ENCODE measurements at regions not wholly inside any gene's neighbourhood (a gene's known extent, or its start where the extent isn't known, plus 50 kb on each side); places are given as distances from the start of the nearest gene placed in this dataset.

- WGBS, 2 experiments (ENCODE audit: extremely low coverage in 1 of 2, insufficient coverage in 1 of 2, insufficient read length in 1 of 2, insufficient replicate concordance in 2 of 2, low coverage in 1 of 2, low lambda C conversion rate in 2 of 2, missing lambda C conversion rate in 1 of 2) = 90% methylated on average over 2 of the region's 2 CpGs; no CpG with 5 or more reads in 1 of the 2 experiments
- TF ChIP-seq CHD2 (IDR thresholded peaks at IDR 0.05; ENCODE audit: low read length) (no peak), ASH2L (IDR thresholded peaks at IDR 0.05; ENCODE audit: low read length) (no peak), E2F6 (IDR thresholded peaks at IDR 0.05) (no peak), NRF1 (IDR thresholded peaks at IDR 0.05; ENCODE audit: low read depth, low read length) (no peak), CEBPB (IDR thresholded peaks at IDR 0.05; ENCODE audit: low read depth, low read length) (no peak), BACH1 (IDR thresholded peaks at IDR 0.05; ENCODE audit: low read length) (no peak), GTF2F1 (IDR thresholded peaks at IDR 0.05; ENCODE audit: borderline replicate concordance, low read depth, low read length) (no peak), KDM4A (IDR thresholded peaks at IDR 0.05; ENCODE audit: low read depth, low read length, severe bottlenecking) (no peak), CBX5 (IDR thresholded peaks at IDR 0.05; ENCODE audit: low read depth, low read length) (no peak), CTCF (IDR thresholded peaks at IDR 0.05; ENCODE audit: control extremely low read depth in 1 of 3, insufficient read depth in 1 of 3, low read depth in 1 of 3, low read length in 3 of 3) (no peak), CBX8 (IDR thresholded peaks at IDR 0.05; ENCODE audit: borderline replicate concordance, low read depth, low read length) (no peak), RXRA (IDR thresholded peaks at IDR 0.05; ENCODE audit: insufficient read depth, low read depth, low read length) (no peak), SP4 (IDR thresholded peaks at IDR 0.05; ENCODE audit: low read length) (no peak)
Measured at GRCh38 chr7:41573015-41573414, 129.9 kb downstream of the INHBA start.

More at GRCh38 chr7:41573015-41573414, 129.9 kb downstream of the INHBA start:
- Histone ChIP-seq H2BK20ac (ENCODE audit: low read length) (no peak overlapping the region), H3K79me2 (ENCODE audit: control insufficient read depth in 1 of 2, insufficient read depth in 2 of 2, low read length in 2 of 2) (no peaks in the 10 kb centered on the region), H3K56ac (replicated peaks; ENCODE audit: insufficient read length, low read depth, low read length) (no peak overlapping the region), H2BK15ac (ENCODE audit: low read length) (no peak overlapping the region), H3K9ac (replicated peaks in 1 of 4; ENCODE audit: extremely low read depth in 1 of 4, low read depth in 3 of 4, low read length in 3 of 4) (no peak overlapping the region), H3K4me3 (ENCODE audit: extremely low read depth in 1 of 4, insufficient read depth in 2 of 4, low read depth in 3 of 4, low read length in 4 of 4) (no peak overlapping the region), H4K20me1 (replicated peaks in 1 of 2; ENCODE audit: control insufficient read depth in 1 of 2, insufficient read depth in 2 of 2, low read length in 2 of 2) (no peaks in the 10 kb centered on the region), H2BK5ac (ENCODE audit: low read depth, low read length) (no peak overlapping the region), H3K27me3 (replicated peaks in 1 of 4; ENCODE audit: control insufficient read depth in 3 of 4, extremely low read depth in 1 of 4, insufficient read depth in 3 of 4, low read length in 3 of 4) (no peaks in the 10 kb centered on the region), H4K91ac (replicated peaks; ENCODE audit: insufficient read length, low read length) (no peak overlapping the region), H3K4me2 (ENCODE audit: insufficient read depth in 1 of 2, low read depth in 2 of 2, low read length in 2 of 2) (no peak overlapping the region), H3K36me3 (ENCODE audit: control insufficient read depth in 2 of 4, insufficient read depth in 4 of 4, low read length in 3 of 4) (no peaks in the 10 kb centered on the region), H3K79me1 (ENCODE audit: low read depth, low read length) (no peaks in the 10 kb centered on the region), H4K5ac (ENCODE audit: insufficient read length, low read depth, low read length) (no peak overlapping the region), H2BK120ac (replicated peaks; ENCODE audit: low read depth, low read length) (no peak overlapping the region), H3K4me1 (replicated peaks in 1 of 4; ENCODE audit: control insufficient read depth in 3 of 4, insufficient read depth in 4 of 4, low read length in 3 of 4) (peaks cover 0 to 7% (median 6%) of the 10 kb centered on the region in 4 experiments; a peak in 3 of 7 replicates), H3K4ac (replicated peaks; ENCODE audit: insufficient read length, low read depth, low read length) (no peak overlapping the region), H3K14ac (ENCODE audit: insufficient read length) (no peak overlapping the region), H4K8ac (ENCODE audit: extremely low read depth, insufficient read depth, low read length) (no peak overlapping the region), H2AFZ (ENCODE audit: low read length) (no peak overlapping the region), H3K9me3 (ENCODE audit: insufficient read depth in 2 of 2, low read depth in 1 of 2, low read length in 1 of 2) (no peaks in the 10 kb centered on the region), H3K27ac (ENCODE audit: low read depth, low read length) (no peak overlapping the region), H3K23ac (ENCODE audit: insufficient read length) (no peak overlapping the region), H3K18ac (ENCODE audit: extremely low read depth, low read length) (no peak overlapping the region), H2BK12ac (ENCODE audit: low read depth, low read length) (no peak overlapping the region), H2AK5ac (ENCODE audit: low read depth, low read length) (no peak overlapping the region), H3K23me2 (ENCODE audit: low read depth, low read length) (no peaks in the 10 kb centered on the region)
- no peak for DNase-seq (ENCODE audit: low read depth in 1 of 2, low spot score in 2 of 2)
- ChIA-PET CTCF (ENCODE audit: partially characterized antibody) (no interaction called here), POLR2A (ENCODE audit: partially characterized antibody) (no interaction called here)
- FAIRE-seq = no peak
